HepG2 (cell line): ENCODE measurements at regions not wholly inside any gene's neighbourhood (a gene's known extent, or its start where the extent isn't known, plus 50 kb on each side); places are given as distances from the start of the nearest gene placed in this dataset.

Experiments
- ATAC-seq: fragments of 200-7000 bp; cut with Tn5 transposase; 3 replicates; pipeline ENCODE4 v1.9.1; 2020; ENCODE audit warnings: mild to moderate bottlenecking, moderate library complexity
- BruUV-seq: library from RNA; stranded (reverse); fragments of 400-500 nt; replicated peaks from 2 replicates; lab custom pipeline; 2021; lab: Mats Ljungman, UMichigan
- CTCF ChIA-PET: fragments of 300-600 bp; formaldehyde crosslinking; extraction: SDS; loops from one replicate; lab custom pipeline; 2021; ENCODE audit warnings: low total read pairs, inconsistent platforms, low intra/inter-chr PET ratio; lab: Yijun Ruan, JAX
- POLR2A ChIA-PET: fragments of 350-600 bp; sonication (Branson Sonifier 250); formaldehyde crosslinking; loops from one replicate; lab custom pipeline; 2020; ENCODE audit warnings: antibody characterized with exemption, inconsistent platforms; lab: Yijun Ruan, JAX
- DNase-seq: peaks from one replicate; pipeline ENCODE4 v3.0.0-alpha.2; 2015; ENCODE audit warnings: low spot score
- FAIRE-seq: peaks from 3 replicates; lab custom pipeline; 2011; peaks lifted over from hg19 to GRCh38; lab: Jason Lieb, UNC
- H2AFZ ChIP-seq: one replicate; pipeline ENCODE4 v1.6.1; 2011; ENCODE audit warnings: low read length, inconsistent platforms
- H3K27ac ChIP-seq: fragments of 300-600 bp; 3 replicates; pipeline ENCODE4 v1.8.0; 2011; ENCODE audit warnings: mixed run types, mild to moderate bottlenecking, mixed read lengths, low read length, inconsistent platforms; ENCODE audit not compliant: insufficient read depth; ENCODE audit errors: extremely low read length
- H3K27me3 ChIP-seq, 2 experiments: fragments of 200-600 bp in 1 of 2; 2 replicates in 1 of 2; 3 replicates in 1 of 2; pipeline versions ENCODE4 v1.6.0 to v1.8.0; 2011; ENCODE audit warnings: low read length in 2 of 2, mild to moderate bottlenecking in 2 of 2, moderate library complexity in 2 of 2, inconsistent platforms in 1 of 2; ENCODE audit not compliant: insufficient read depth in 2 of 2, control insufficient read depth in 1 of 2
- H3K36me3 ChIP-seq, 2 experiments: fragments of 200-600 bp in 1 of 2; replicated peaks in 1 of 2; 2 replicates in 1 of 2; 3 replicates in 1 of 2; pipeline versions ENCODE4 v1.5.1 to v1.8.0; 2011; ENCODE audit warnings: low read length in 2 of 2, inconsistent platforms in 1 of 2; ENCODE audit not compliant: insufficient read depth in 2 of 2, control insufficient read depth in 1 of 2
- H3K4me1 ChIP-seq: 2 replicates; pipeline ENCODE4 v1.5.1; 2012; ENCODE audit warnings: low read length, inconsistent platforms; ENCODE audit not compliant: insufficient read depth
- H3K4me2 ChIP-seq: 2 replicates; pipeline ENCODE4 v1.6.0; 2011; ENCODE audit warnings: low read depth, low read length, inconsistent platforms
- H3K4me3 ChIP-seq, 3 experiments: fragments of 200-600 bp in 1 of 3; sonication (generic), shearing (Covaris generic) in 1 of 3; replicated peaks in 1 of 3; 2 replicates each; pipeline ENCODE4 v1.5.1; 2011 to 2016; ENCODE audit warnings: low read length in 3 of 3, inconsistent platforms in 2 of 3, low read depth in 2 of 3, mild to moderate bottlenecking in 2 of 3, control low read depth in 1 of 3, mixed read lengths in 1 of 3; ENCODE audit not compliant: insufficient read depth in 1 of 3
- H3K79me2 ChIP-seq: one replicate; pipeline ENCODE4 v1.6.1; 2011; ENCODE audit warnings: low read length, inconsistent platforms; ENCODE audit not compliant: insufficient read depth
- H3K9ac ChIP-seq: 2 replicates; pipeline ENCODE4 v1.6.0; 2011; ENCODE audit warnings: mild to moderate bottlenecking, low read depth, low read length, inconsistent platforms; ENCODE audit not compliant: insufficient read depth
- H3K9me3 ChIP-seq: 2 replicates; pipeline ENCODE4 v1.5.1; 2012; ENCODE audit warnings: mild to moderate bottlenecking, low read length
- H4K20me1 ChIP-seq: 2 replicates; pipeline ENCODE4 v1.6.0; 2011; ENCODE audit warnings: inconsistent platforms, mild to moderate bottlenecking, low read length, moderate library complexity; ENCODE audit not compliant: insufficient read depth
- CREBL2 ChIP-seq: sonication (generic); formaldehyde crosslinking; IDR thresholded peaks from 2 replicates; pipeline ENCODE4 v1.8.1; 2023; ENCODE audit warnings: missing genetic modification reagents, mild to moderate bottlenecking, borderline replicate concordance
- HMGXB3 ChIP-seq: sonication (generic); formaldehyde crosslinking; IDR thresholded peaks from 2 replicates; pipeline ENCODE4 v1.4.0; 2020; ENCODE audit warnings: missing genetic modification reagents, borderline replicate concordance
- JARID2 ChIP-seq: sonication (generic); formaldehyde crosslinking; IDR thresholded peaks from 2 replicates; pipeline ENCODE4 v1.8.1; 2023; ENCODE audit warnings: missing genetic modification reagents, inconsistent platforms; ENCODE audit not compliant: insufficient replicate concordance
- ZMYM3 ChIP-seq: sonication (generic); formaldehyde crosslinking; IDR thresholded peaks from 2 replicates; pipeline ENCODE4 v1.5.1; 2020; ENCODE audit warnings: mild to moderate bottlenecking, missing genetic modification reagents
- WGBS: methylation state at CpG from one replicate; pipeline ENCODE4 v1.1.6; 2017; ENCODE audit warnings: low lambda C conversion rate; 5-methylcytosine and 5-hydroxymethylcytosine counted together
- in situ Hi-C: cut with HindIII; loops from 2 replicates; pipeline ENCODE4 v1.10.0; 2017; ENCODE audit warnings: low pct_unique_long_range_greater_than_20kb; ENCODE audit not compliant: extremely low pct_ligation_motif_present
- intact Hi-C: fragments of 100-400 bp; cut with micrococcal nuclease; formaldehyde crosslinking; loops from one replicate; pipeline ENCODE4 v1.10.0; 2022; ENCODE audit not compliant: unreplicated experiment

- TF ChIP-seq HMGXB3, result no peak
Observed at GRCh38 chr6:131408811-131409210, 164.2 kb upstream of the ARG1 start (continued).

- ChIA-PET CTCF (no interaction called here), POLR2A (no interaction called here)
- Histone ChIP-seq H4K20me1 (no peaks in the 10 kb centered on the region), H3K79me2 (no peaks in the 10 kb centered on the region), H3K9ac (no peak overlapping the region), H3K9me3 (peaks cover 4% of the 10 kb centered on the region; the same call in 1 of the 2 replicates), H3K27ac (no peak overlapping the region), H3K27me3 (0 out of 5 replicates have a peak, but pooled peaks cover 0 to 6% of the 10 kb centered on the region in 2 experiments), H3K36me3 (no peaks in the 10 kb centered on the region), H2AFZ (no peak overlapping the region), H3K4me3 (no peak overlapping the region), H3K4me2 (no peak overlapping the region), H3K4me1 (no peaks in the 10 kb centered on the region)
- no peak for ATAC-seq
- in situ Hi-C loops (no loop called here), intact Hi-C loops (no loop called here)
- TF ChIP-seq ZMYM3 (CRISPR knock-in tag) (no peak), CREBL2 (CRISPR knock-in tag) (no peak), JARID2 (CRISPR knock-in tag) (no peak)
- no TSS peak for BruUV-seq
- 0% methylated on average over 1 of the region's 1 CpG for WGBS
- no peak for DNase-seq
- no peak for FAIRE-seq
Observed at GRCh38 chr6:131410785-131411184, 162.2 kb upstream of the ARG1 start.
